OCI-LY1 (cell line): ENCODE measurements at regions not wholly inside any gene's neighbourhood (a gene's known extent, or its start where the extent isn't known, plus 50 kb on each side); places are given as distances from the start of the nearest gene placed in this dataset.

ENCODE experiments used
- H2AFZ ChIP-seq: fragments of 200-600 bp; sonication (generic), shearing (Covaris generic); 2 replicates; pipeline ENCODE4 v1.6.0; 2014; ENCODE audit warnings: antibody characterized with exemption, mild to moderate bottlenecking, low read length
- H3F3A ChIP-seq: fragments of 200-600 bp; sonication (generic), shearing (Covaris generic); 2 replicates; pipeline ENCODE4 v1.6.0; 2014; ENCODE audit warnings: mild to moderate bottlenecking, antibody characterized with exemption, low read length, moderate library complexity; ENCODE audit not compliant: insufficient read depth
- H3K27ac ChIP-seq: fragments of 200-600 bp; sonication (generic); 2 replicates; pipeline ENCODE4 v1.5.1; 2014; ENCODE audit warnings: low read length, mixed run types, mild to moderate bottlenecking, low read depth; ENCODE audit not compliant: poor library complexity, severe bottlenecking
- H3K27me3 ChIP-seq: fragments of 200-600 bp; sonication (generic); 2 replicates; pipeline ENCODE4 v1.6.0; 2014; ENCODE audit warnings: antibody characterized with exemption, mild to moderate bottlenecking, low read length, moderate library complexity; ENCODE audit not compliant: insufficient read depth
- H3K36me3 ChIP-seq: fragments of 200-600 bp; sonication (generic); 2 replicates; pipeline ENCODE4 v1.6.1; 2014; ENCODE audit warnings: mild to moderate bottlenecking, antibody characterized with exemption, low read length, moderate library complexity, mixed read lengths; ENCODE audit not compliant: insufficient read depth
- H3K4me1 ChIP-seq: fragments of 200-600 bp; sonication (generic); 2 replicates; pipeline ENCODE4 v1.5.1; 2014; ENCODE audit warnings: mild to moderate bottlenecking, low read length, moderate library complexity; ENCODE audit not compliant: insufficient read depth, severe bottlenecking
- H3K4me2 ChIP-seq: fragments of 200-600 bp; sonication (generic), shearing (Covaris generic); 2 replicates; pipeline ENCODE4 v1.6.1; 2014; ENCODE audit warnings: low read length
- H3K4me3 ChIP-seq: fragments of 200-600 bp; sonication (generic); 2 replicates; pipeline ENCODE4 v1.5.1; 2014; ENCODE audit warnings: low read length, low read depth, mild to moderate bottlenecking, mixed read lengths; ENCODE audit not compliant: poor library complexity, severe bottlenecking
- H3K79me2 ChIP-seq: fragments of 200-600 bp; shearing (Covaris generic); 2 replicates; pipeline ENCODE4 v1.6.1; 2016; ENCODE audit warnings: mixed run types, low read length, mixed read lengths; ENCODE audit not compliant: insufficient read depth
- H3K9ac ChIP-seq: fragments of 200-600 bp; sonication (generic), shearing (Covaris generic); 2 replicates; pipeline ENCODE4 v1.6.1; 2014; ENCODE audit warnings: mild to moderate bottlenecking, low read length, mixed read lengths
- H3K9me2 ChIP-seq: fragments of 200-600 bp; sonication (generic), shearing (Covaris generic); 2 replicates; pipeline ENCODE4 v1.6.1; 2014; ENCODE audit warnings: low read depth, mild to moderate bottlenecking, low read length, mixed read lengths
- H3K9me3 ChIP-seq: fragments of 200-600 bp; shearing (Covaris generic); 2 replicates; pipeline ENCODE4 v1.6.1; 2014; ENCODE audit warnings: low read length, mixed read lengths
- H4K20me1 ChIP-seq: fragments of 200-600 bp; sonication (generic), shearing (Covaris generic); 2 replicates; pipeline ENCODE4 v1.6.0; 2016; ENCODE audit warnings: mild to moderate bottlenecking, low read length; ENCODE audit not compliant: insufficient read depth
- EZH2 ChIP-seq: fragments of 200-600 bp; sonication (generic), shearing (Covaris generic); IDR thresholded peaks from 2 replicates; pipeline ENCODE4 v1.8.0; 2017; ENCODE audit warnings: borderline replicate concordance, mixed run types, mild to moderate bottlenecking, antibody characterized with exemption, low read length, moderate library complexity, mixed read lengths
- TF ChIP-seq, protein P1 (sequence below): fragments of 200-600 bp; sonication (generic), shearing (Covaris generic); IDR thresholded peaks from 2 replicates; pipeline ENCODE4 v1.5.1; 2017; ENCODE audit warnings: mild to moderate bottlenecking, antibody characterized with exemption, low read length, moderate library complexity, mixed read lengths

DNA sequence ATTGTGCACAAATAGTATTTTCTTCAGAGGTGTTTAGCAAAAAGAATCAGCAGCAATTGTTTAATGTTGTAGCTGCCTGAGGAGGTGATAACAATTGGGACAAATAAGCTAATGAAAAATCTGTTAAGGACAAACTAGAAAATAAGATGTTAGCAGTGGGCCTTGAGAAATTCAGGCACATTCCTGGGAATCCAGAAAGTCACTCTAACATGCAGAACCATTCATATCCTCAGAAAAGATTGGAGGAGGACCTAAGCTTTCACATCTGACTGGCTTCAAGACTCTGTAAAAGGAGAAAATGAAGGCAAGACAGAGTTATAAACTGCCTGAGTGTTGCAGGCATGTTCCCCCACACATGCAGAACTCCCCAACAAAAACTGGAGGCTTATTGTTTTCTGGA lies 353.5 kb upstream of the RGPD4 start:
- Histone ChIP-seq H3K79me2 (no peaks in the 10 kb centered on the region), H3K4me2 (no peak overlapping the region), H3K27ac (no peak overlapping the region), H3K4me1 (no peaks in the 10 kb centered on the region), H3K27me3 (no peaks in the 10 kb centered on the region), H3K9me2 (no peaks in the 10 kb centered on the region), H3K9me3 (no peaks in the 10 kb centered on the region), H3F3A (no peaks in the 10 kb centered on the region), H3K9ac (no peak overlapping the region), H3K4me3 (no peak overlapping the region), H2AFZ (no peak overlapping the region), H4K20me1 (no peaks in the 10 kb centered on the region), H3K36me3 (no peaks in the 10 kb centered on the region)
- TF ChIP-seq, protein P1, sequence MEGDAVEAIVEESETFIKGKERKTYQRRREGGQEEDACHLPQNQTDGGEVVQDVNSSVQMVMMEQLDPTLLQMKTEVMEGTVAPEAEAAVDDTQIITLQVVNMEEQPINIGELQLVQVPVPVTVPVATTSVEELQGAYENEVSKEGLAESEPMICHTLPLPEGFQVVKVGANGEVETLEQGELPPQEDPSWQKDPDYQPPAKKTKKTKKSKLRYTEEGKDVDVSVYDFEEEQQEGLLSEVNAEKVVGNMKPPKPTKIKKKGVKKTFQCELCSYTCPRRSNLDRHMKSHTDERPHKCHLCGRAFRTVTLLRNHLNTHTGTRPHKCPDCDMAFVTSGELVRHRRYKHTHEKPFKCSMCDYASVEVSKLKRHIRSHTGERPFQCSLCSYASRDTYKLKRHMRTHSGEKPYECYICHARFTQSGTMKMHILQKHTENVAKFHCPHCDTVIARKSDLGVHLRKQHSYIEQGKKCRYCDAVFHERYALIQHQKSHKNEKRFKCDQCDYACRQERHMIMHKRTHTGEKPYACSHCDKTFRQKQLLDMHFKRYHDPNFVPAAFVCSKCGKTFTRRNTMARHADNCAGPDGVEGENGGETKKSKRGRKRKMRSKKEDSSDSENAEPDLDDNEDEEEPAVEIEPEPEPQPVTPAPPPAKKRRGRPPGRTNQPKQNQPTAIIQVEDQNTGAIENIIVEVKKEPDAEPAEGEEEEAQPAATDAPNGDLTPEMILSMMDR = no peak
- no peak for TF ChIP-seq EZH2

DNA sequence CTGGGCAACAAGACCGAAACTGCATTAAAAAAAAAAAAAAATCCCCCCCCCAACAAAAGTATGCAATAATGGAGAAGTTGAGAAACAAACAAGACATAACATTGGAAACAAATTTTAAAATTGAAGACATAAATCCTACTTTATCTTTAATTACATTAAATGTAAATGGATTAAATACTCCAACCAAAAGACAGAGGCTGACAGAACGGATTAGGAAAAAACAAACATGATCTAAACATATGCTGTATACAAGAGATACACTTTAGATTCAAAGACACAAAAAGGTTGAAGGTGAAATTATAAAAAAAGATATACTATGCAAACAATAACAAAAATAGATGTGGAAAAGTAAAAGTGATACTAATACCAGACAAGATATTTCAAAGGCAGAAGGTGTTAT lies 350.8 kb upstream of the RGPD4 start:
- no peak overlapping the region for H2AFZ ChIP-seq
- no peak overlapping the region for H3K4me3 ChIP-seq
- H3K27me3 ChIP-seq = no peaks in the 10 kb centered on the region
- H3K9me2 ChIP-seq = no peaks in the 10 kb centered on the region
- no peak overlapping the region for H3K4me2 ChIP-seq
- no peaks in the 10 kb centered on the region for H3K9me3 ChIP-seq
- no peaks in the 10 kb centered on the region for H3K79me2 ChIP-seq
- H3K27ac ChIP-seq = no peak overlapping the region
- no peaks in the 10 kb centered on the region for H3K4me1 ChIP-seq
- TF ChIP-seq, protein P1 = no peak
- TF ChIP-seq EZH2 = no peak
- no peaks in the 10 kb centered on the region for H3F3A ChIP-seq
- no peaks in the 10 kb centered on the region for H3K36me3 ChIP-seq
- no peaks in the 10 kb centered on the region for H4K20me1 ChIP-seq
- H3K9ac ChIP-seq = no peak overlapping the region

DNA sequence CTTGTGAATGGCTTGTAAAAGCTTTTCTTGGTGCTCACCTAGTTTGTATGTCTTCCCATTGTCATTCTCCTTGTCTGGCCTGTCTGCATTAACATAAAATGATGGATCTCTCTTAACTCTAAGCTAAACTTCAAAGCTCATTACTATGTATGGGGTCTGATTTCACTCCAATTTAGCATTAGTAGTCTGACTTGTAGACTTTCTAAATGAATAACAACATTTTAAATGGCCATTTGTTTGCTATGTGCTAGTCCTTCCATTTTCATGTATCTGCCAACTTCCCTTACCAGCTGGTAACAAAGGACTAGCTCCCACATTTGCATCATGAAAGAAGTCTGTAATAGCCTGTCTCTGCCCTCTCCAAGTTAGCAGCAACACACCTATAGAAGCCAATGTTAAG lies 324.2 kb upstream of the RGPD4 start:
- no peaks in the 10 kb centered on the region for H3F3A ChIP-seq
- no peak overlapping the region for H3K4me2 ChIP-seq
- no peaks in the 10 kb centered on the region for H3K9me3 ChIP-seq
- no peaks in the 10 kb centered on the region for H3K4me1 ChIP-seq
- H3K79me2 ChIP-seq = no peaks in the 10 kb centered on the region
- no peak overlapping the region for H3K27ac ChIP-seq
- no peak overlapping the region for H3K4me3 ChIP-seq
- no peak overlapping the region for H3K9ac ChIP-seq
- no peaks in the 10 kb centered on the region for H3K27me3 ChIP-seq
- no peaks in the 10 kb centered on the region for H3K9me2 ChIP-seq
- H3K36me3 ChIP-seq = no peaks in the 10 kb centered on the region
- H2AFZ ChIP-seq = no peak overlapping the region
- H4K20me1 ChIP-seq = no peaks in the 10 kb centered on the region
- TF ChIP-seq, protein P1 = no peak
- no peak for TF ChIP-seq EZH2
